HG03354 (cell line): ENCODE measurements at regions not wholly inside any gene's neighbourhood (a gene's known extent, or its start where the extent isn't known, plus 50 kb on each side); places are given as distances from the start of the nearest gene placed in this dataset.
"Not testable (repeated sequence)": the region's sequence is repeated elsewhere in the genome, so short reads cannot be mapped to it uniquely, and the experiment has no call there.

Experiments
- ATAC-seq: cut with Tn5 transposase; IDR thresholded peaks from one replicate; pipeline ENCODE4 v1.9.1; 2021; ENCODE audit warnings: mild to moderate bottlenecking; ENCODE audit not compliant: unreplicated experiment, poor library complexity, severe bottlenecking

- ATAC-seq = no peak
Measured at GRCh38 chr10:94216201-94216600, 146.5 kb downstream of the NOC3L start.

- ATAC-seq = no peak
Measured at GRCh38 chr10:94217411-94217810, 145.3 kb downstream of the NOC3L start.

- no peak for ATAC-seq
Measured at GRCh38 chr10:94218493-94219183, 144.1 kb downstream of the NOC3L start.

- no peak for ATAC-seq
Measured at GRCh38 chr10:94219829-94220228, 142.9 kb downstream of the NOC3L start.

GRCh38 chr10:94220717-94221116, 142.0 kb downstream of the NOC3L start:
- ATAC-seq = no peak

- no peak for ATAC-seq
Measured at GRCh38 chr10:94223702-94224370, 138.9 kb downstream of the NOC3L start.

- no peak for ATAC-seq
Measured at GRCh38 chr10:94224656-94225055, 138.1 kb downstream of the NOC3L start.

GRCh38 chr10:94225589-94225988, 137.2 kb downstream of the NOC3L start:
- no peak for ATAC-seq

- no peak for ATAC-seq
Measured at GRCh38 chr10:94230134-94230785, 132.5 kb downstream of the NOC3L start.

GRCh38 chr10:94232711-94233383, 129.9 kb downstream of the NOC3L start:
- ATAC-seq = no peak

GRCh38 chr10:94235461-94235860, 127.3 kb downstream of the NOC3L start:
- ATAC-seq = no peak

GRCh38 chr10:94238006-94238617, 124.6 kb downstream of the NOC3L start:
- no peak for ATAC-seq

GRCh38 chr10:94239696-94240095, 123.0 kb downstream of the NOC3L start:
- no peak for ATAC-seq

- no peak for ATAC-seq
Measured at GRCh38 chr10:94240491-94240890, 122.2 kb downstream of the NOC3L start.

- ATAC-seq = no peak
Measured at GRCh38 chr10:94240901-94241300, 121.8 kb downstream of the NOC3L start.

- ATAC-seq = no peak
Measured at GRCh38 chr10:94251098-94251497, 111.6 kb downstream of the NOC3L start.

GRCh38 chr10:94251568-94251967, 111.2 kb downstream of the NOC3L start:
- ATAC-seq = no peak

- not testable (repeated sequence) for ATAC-seq
Measured at GRCh38 chr10:94257407-94257806, 105.3 kb downstream of the NOC3L start.

- no peak for ATAC-seq
Measured at GRCh38 chr10:94260455-94260854, 102.3 kb downstream of the NOC3L start.

- no peak for ATAC-seq
Measured at GRCh38 chr10:94264085-94264484, 98.7 kb downstream of the NOC3L start.
